Fibroblast of skin of right quadriceps (primary cell): ENCODE measurements at regions not wholly inside any gene's neighbourhood (a gene's known extent, or its start where the extent isn't known, plus 50 kb on each side); places are given as distances from the start of the nearest gene placed in this dataset.

Source experiments
- DNase-seq: peaks from one replicate; pipeline ENCODE4 v3.0.0-alpha.2; 2013

DNA sequence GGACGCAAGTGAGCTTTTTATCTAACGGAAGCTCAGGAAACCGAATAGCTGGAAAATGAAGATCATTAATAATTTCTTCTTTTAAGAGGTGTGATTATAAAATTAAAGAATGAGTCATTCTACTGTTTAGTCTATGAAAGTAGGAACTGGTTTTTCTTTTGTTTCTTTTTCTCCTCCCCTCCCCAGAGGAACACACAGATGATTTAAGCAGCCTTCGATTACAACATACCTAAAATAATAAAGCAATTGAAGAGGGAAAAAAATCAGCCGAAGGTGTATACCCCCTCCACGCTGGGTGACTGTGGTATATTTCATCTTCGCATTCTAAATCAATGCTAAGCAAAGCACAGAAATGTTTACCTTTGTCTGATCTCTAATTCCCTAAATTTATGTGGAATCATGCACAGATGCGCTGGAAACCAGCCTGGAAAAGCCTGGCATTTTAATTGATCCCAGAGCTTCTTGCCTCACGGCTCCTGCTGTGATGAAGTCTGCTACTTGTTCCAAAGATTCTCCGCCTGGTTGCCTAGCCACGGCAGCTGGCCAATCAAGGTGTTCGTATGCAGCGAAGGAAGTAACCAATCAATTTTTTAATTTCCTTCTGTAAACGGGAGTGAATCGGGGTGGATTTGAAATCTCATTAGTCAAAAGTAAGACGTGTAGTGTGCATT is 133.9 kb downstream of the FANCF start:
- DNase-seq, result peak; percentile 95

GRCh38 chr11:22479971-22480720 is 142.0 kb downstream of the SLC17A6 start:
- peak; percentile 39 for DNase-seq

- peak; percentile 72 for DNase-seq
These were observed 141.0 kb downstream of the SLC17A6 start for GRCh38 chr11:22479208-22479607.

- no peak for DNase-seq
These were observed 140.0 kb downstream of the SLC17A6 start for GRCh38 chr11:22478169-22478568.

GRCh38 chr11:22477312-22477711 is 139.1 kb downstream of the SLC17A6 start:
- no peak for DNase-seq

- no peak for DNase-seq
These were observed 138.4 kb downstream of the SLC17A6 start for GRCh38 chr11:22476589-22476988.

GRCh38 chr11:22474616-22475015 is 136.4 kb downstream of the SLC17A6 start:
- peak; percentile 49 for DNase-seq

- no peak for DNase-seq
These were observed 135.4 kb downstream of the SLC17A6 start for GRCh38 chr11:22473586-22473985.

DNA sequence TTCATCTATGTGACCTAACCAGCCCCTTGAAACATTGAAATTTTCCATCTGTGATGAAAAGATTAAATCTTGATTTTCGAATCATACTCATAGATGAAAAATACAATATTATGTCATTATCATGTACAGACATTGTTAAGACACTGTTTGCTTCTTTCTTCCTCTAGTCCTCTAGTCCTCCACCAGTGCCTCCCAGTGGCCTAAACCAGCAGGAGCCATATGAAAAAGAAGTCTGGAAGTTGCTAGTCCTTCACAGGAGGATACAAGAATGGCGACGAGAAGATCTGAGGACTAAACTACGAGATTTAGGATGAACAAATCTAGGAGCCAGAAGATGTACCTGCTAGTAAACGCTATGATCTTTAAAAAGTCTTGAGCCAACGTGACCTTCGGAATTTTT is 134.1 kb downstream of the SLC17A6 start:
- no peak for DNase-seq

DNA sequence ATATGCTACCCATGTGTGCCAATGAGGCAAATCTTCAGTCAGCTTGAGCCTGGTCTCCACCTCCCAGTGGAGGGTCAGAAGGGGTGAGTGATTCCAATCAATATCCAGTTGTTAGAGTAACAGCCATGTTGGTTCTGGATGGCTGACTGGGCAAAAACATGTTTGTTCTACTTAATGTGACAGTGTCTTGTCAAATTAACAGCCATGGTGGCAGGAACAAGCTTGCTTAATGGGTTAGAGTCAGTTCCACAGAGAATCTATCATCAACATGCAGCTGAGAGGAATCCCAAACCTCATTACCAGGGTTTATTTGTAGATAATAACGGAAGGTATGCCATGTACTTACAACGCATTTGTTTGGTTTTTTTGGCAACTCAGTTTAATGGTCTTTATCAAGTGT is 133.2 kb downstream of the SLC17A6 start:
- DNase-seq, result no peak

DNA sequence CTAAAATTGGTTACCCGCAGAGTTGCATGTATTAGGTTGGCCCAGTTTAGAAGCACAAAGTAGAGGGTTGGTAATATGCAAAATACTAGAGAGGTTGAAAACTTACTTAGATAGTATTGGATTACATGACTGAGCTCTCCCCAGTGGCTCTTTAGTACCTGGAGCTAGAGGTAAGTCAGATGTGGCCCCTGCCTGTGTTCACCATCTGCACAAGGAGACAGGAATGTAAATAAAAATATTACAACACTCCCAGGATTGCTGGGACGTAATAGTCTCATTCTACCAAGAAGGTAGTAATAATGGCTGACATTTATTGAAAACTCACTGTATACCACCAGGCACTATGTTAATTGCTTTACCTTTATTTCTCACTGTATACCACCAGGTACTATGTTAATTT is 129.6 kb downstream of the SLC17A6 start:
- DNase-seq, result no peak

- no peak for DNase-seq
These were observed 129.1 kb downstream of the SLC17A6 start for GRCh38 chr11:22467248-22467647.

DNA sequence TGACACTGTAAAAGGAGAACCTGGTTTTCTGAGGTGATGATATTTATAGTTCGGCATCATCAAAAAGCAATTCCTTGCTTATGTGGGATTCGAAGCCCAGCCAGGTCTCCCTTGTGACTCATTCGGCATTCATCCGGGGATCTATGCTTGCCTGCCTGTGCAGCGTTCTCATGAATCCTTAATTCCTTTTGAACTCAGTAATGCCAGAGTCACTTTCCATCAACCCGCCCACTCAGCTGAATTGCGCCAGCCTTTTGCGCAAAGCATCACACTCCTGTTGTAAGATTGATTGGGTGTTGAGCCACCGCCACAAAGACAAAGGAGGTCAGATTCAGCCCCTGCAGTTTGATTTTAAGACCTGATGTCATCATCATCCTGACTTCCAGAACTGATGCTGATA is 128.6 kb downstream of the SLC17A6 start:
- DNase-seq, result peak; percentile 95

- no peak for DNase-seq
These were observed 128.2 kb downstream of the SLC17A6 start for GRCh38 chr11:22466351-22466750.

GRCh38 chr11:22465620-22466019 is 127.4 kb downstream of the SLC17A6 start:
- DNase-seq, result no peak

DNA sequence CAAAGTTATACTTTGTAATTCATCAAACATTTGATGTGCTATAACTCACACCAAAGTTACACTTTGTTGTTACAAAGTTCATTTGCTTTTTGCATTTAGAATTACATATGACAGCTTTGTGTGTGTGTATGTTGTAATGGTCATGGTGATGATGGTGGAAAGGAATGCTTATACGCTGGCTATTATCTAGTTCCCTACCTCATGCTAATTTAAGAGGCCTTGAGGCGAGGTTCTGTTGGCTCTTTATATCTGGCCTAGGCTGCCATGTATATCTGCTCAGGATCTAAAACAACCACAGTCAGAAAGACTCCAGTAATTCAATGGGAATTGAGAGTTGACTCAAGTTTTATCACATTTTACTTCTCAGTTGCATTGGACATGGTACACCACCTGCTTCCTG is 123.4 kb downstream of the SLC17A6 start:
- DNase-seq, result peak; percentile 39

- DNase-seq, result no peak
These were observed 122.0 kb downstream of the SLC17A6 start for GRCh38 chr11:22460181-22460580.

DNA sequence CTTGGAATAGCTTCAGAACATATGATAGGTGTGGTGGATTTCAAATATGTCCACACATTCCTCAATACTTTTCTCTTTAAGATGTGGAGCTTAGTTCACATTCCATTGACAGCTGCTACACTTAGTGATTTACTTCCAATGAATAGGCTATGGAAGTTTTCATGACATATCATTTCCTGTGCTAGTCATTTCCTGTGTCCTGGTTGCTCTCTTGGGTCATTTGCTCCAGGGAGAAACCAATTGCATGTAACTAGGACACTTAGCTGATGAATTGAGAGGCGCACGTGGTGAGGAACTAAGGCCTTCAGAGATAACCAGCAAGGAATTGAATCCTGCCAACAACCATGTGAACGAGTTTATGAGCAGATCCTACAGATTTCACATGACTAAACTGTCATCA is 120.9 kb downstream of the SLC17A6 start:
- peak; percentile 88 for DNase-seq

DNA sequence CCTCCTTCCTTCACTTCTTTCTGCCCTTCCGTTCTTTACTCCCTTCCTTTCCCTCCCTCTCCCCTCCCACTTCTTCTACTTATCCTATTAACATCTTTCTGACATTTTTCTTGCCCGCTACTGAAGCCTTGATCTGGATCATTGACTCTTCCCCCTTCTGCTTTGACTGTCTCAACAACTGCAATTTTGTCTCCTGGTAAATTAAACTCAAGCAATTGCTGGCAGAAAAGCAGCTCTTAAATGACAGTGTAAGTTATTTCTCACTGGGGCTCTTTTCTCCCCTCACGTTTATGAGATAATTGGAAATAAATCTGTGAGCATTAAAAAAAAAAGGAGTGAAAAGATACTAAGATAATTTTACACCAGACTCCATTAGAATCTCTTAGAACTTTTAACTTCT is 120.0 kb downstream of the SLC17A6 start:
- no peak for DNase-seq

- no peak for DNase-seq
These were observed 119.0 kb downstream of the SLC17A6 start for GRCh38 chr11:22456993-22457762.

- peak; percentile 38 for DNase-seq
These were observed 116.4 kb downstream of the SLC17A6 start for GRCh38 chr11:22454461-22455090.

- DNase-seq, result peak; percentile 63
These were observed 111.3 kb downstream of the SLC17A6 start for GRCh38 chr11:22449441-22449840.

DNA sequence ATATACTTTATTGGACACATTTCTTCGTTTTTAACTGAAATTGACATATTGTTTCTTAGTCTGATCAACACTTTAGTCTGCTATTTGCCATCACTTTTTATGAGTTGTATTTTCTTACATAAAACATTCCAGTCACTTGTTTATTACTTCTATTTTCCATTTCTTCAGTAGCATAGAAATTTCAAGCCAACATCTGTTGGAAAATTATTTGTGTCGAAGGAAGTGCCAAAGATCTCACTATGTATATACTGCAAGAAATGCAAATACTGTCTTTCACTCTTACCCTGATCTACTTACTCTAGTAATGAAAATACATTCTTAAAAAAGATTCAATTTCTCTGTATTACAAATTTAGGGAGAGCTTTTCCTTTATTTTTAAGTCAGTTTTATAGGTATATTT is 105.9 kb downstream of the SLC17A6 start:
- no peak for DNase-seq
